NCI-H187 (cell line): ENCODE measurements at regions not wholly inside any gene's neighbourhood (a gene's known extent, or its start where the extent isn't known, plus 50 kb on each side); places are given as distances from the start of the nearest gene placed in this dataset.
"Not testable (repeated sequence)": the region's sequence is repeated elsewhere in the genome, so short reads cannot be mapped to it uniquely, and the experiment has no call there.

Source experiments
- DNase-seq, 2 experiments: peaks; one replicate each; lab custom pipeline; 2025; lab: John Stamatoyannopoulos, UW

DNA sequence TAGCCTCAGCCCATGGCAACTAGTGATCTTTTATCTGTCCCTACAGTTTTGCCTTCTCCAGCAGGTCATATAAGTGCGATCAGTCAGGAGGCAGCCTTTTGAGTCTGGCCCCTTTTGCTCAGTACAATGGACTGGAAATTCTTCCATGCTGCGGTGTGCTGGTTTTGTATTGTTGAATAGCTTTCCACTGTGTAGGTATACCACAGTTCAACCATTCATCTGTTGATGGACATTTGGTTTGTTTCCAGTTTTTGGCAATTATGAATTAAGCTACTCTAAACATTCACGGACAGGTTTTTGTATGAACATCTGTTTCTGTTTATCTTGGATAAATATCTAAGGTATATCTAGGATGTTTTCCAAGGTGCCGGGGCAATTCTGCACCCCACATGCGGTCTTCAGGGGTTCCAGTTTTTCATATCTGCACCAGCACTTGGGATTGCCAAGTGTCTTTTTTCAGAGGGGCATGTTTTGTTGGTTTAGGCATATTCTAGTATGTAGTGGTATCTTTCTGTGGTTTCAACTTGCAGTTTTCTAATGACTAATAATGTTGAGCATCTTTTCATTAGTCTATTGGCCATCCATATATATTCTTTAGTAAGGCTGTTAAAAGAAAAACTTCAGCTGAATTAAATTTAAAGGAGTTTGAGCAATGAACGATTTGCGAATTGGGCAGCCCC lies 141.0 kb downstream of the TFAP2C start:
- no peak for DNase-seq

DNA sequence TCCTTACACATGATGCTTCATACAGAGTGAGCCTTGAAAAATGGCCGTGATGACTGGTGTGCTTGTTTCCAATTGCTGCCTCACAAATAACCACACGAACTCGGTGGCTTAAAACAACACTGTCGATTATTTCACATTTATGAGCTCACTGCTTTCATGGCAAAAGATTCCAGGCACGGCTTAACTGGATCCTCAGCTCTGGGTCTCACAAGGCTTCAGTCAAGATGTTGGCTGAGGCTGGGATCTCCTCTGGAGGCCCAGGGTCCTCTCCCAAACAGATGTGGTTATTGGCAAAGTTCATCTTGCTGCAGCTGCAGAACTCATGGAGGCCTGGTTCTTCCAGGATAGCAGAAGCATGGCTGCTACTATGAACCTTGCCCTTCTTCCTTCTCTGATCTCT lies 144.6 kb downstream of the TFAP2C start:
- DNase-seq, result no peak

DNA sequence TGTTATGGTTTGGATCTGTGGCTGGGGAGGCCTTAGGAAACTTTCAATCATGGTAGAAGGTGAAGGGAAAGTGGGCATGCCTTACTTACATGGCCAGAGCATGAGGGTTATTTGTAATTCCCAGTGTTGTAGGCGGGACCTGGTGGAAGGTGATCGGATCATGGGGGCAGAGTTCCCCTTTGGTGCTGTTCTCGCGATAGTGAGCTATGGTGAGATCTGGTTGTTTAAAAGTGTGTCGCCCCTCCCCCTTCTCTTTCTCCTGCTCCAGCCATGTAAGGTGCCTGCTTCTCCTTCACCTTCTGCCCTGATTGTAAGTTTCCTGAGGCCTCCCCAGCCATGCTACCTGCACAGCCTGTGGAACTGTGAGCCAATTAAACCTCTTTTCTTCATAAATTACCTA lies 145.8 kb downstream of the TFAP2C start:
- no peak for DNase-seq

DNA sequence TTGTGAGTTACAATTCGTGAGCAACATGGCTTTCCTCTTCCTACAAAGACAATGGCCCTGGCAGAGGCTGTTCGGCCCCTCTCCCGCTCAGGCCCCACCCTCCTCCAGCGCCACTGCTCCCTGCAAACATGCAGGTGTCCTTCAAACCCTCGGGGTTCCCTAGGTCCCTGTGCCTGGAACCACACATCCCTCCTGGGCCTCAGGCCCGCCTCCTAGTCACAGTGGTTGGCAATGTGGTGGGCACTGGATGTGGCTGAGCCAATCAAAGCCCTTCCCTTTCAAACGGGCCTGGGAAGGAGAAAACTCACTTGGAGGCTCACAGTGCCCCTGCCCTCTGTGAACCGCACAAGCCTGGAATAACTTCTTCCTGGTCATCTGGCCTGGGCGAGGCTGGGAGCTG lies 147.2 kb downstream of the TFAP2C start:
- no peak for DNase-seq

DNA sequence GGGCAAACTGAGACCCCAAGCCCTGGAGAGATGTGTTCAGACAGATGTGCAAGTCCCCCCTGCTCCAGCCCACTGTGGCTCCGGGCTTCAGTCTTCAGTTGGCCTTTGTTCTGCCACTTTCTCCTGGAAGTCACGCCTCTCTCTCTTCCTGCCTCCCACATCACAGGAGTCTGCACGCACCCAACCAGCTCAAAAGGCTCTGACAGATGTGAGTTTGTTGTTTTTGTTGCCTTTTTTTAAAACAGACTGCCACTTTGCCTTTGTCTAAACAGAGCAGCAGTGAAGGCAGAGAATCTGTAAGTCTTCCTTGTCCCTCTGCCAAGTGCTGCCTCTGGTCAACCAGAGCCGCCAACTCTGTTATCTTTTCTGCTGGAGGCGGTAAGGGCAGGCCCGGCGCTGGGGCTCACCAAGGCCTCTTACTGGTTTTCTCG lies 149.7 kb downstream of the TFAP2C start:
- DNase-seq, result no peak

DNA sequence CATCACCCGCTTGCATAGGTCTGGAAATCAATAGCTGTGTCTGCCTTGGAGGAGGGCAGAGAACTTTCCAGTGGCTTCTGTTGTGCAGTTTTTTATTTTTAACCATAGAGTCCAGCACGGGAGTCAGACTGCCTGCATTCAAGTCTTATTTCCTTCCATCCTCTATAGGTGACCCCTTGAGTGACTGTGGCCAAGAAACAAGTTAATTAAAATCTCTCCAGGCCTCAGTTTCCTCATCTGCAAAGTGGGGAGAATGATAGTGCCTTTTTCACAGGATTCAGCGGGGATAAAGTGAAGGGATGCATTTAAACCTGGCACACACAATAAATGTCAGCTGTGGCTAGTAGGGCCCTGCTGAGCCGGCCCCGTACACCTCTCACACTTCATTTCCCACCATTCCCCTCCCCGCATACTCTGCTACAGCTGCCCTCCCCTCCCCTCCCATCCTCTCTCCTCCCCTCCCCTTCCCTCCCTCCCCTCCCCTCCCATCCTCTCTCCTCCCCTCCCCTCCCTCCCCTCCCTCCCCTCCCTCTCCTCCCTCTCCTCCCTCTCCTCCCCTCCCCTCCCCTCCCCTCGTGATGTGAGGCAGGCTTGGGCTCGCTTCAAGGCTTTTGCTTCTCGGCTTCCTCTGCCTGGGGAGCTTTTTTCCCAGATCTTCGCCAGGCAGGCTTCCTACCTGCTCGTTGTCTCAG lies 150.5 kb downstream of the TFAP2C start:
- DNase-seq, result no peak

DNA sequence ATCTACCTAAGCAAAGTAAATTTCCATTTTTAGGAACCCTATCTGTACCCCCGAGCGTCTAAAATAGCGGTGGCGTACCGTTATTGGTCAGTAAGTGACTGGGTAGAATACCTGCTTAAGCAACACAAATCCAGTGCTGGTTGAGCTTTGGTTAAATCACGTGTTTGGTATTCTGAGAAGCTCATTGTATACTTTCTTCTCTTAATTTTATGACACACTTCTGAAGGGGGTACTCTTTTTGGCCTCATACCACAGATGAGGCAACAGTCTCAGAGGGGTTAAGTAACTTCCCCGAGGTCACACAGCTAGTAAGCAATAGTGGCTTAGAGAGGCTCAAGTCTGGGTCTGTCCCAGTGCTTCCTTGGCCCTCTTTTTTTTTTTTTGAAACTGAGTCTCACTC lies 151.2 kb downstream of the TFAP2C start:
- DNase-seq, result no peak

DNA sequence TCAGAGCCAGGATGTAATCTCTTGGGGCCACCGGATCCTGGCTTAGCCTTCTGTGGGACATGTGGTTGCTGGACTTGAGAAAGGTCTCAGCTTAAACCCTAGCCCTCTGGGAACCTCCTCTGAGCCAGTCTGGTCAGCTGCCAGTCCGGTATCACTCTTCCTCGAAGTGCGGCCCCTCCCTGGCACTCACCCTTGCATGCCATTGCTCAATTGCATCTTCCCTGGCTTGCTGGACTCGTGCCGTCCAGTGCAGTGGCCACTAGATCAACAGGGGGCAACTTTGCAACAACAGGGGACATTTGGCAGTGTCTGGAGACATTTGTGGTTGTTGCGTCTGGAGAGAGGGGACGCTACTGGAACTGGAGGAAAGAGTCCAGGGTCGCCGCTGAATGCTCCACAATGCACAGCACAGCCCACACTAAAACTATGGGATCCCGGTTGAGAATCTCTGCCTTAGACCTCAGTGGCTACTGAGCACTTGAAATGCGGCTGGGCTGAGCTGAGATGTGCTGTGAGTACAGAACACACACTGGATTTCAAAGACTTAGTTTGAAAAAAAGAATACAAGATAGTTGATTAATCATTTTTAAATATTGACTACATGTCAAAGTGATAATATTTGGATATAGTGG lies 152.1 kb downstream of the TFAP2C start:
- DNase-seq, result no peak

DNA sequence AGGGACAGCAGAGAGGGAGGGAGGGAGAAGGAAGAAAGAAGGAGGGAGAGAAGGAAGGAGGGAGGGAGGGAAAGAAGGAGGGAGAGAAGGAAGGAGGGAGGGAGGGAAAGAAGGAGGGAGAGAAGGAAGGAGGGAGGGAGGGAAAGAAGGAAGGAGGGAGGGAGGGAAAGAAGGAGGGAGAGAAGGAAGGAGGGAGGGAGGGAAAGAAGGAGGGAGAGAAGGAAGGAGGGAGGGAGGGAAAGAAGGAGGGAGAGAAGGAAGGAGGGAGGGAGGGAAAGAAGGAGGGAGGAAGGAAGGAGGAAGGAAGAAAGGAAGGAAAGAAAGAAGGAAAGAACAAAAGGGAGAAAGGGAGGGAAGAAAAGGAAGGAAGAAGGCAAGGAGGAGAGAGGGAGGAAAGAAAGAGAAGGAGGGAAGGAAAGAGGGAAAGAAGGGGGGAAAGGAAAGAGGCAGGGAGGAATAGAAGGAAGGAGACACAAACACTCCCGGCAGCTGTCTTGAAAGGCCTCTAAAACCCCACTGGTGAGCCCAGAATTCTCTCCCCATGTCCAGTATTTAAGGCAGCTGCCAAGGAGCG lies 153.0 kb downstream of the TFAP2C start:
- not testable (repeated sequence) for DNase-seq

DNA sequence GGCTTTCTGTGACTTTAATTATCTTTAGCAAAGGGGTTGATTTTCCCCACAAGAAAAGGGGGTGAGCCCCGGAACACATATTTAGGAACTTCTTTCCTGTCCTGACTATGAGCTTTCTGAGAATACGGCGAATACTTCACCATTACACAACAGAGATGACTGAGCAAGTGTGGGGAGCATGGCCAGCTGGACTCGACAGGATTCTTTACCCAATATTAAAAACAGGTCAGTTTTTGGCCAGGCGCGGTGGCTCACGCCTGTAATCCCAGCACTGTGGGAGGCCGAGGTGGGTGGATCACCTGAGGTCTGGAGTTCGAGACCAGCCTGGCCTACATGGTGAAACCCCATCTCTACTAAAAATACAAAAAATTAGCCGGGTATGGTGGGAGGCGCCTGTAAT lies 153.7 kb downstream of the TFAP2C start:
- not testable (repeated sequence) for DNase-seq

DNA sequence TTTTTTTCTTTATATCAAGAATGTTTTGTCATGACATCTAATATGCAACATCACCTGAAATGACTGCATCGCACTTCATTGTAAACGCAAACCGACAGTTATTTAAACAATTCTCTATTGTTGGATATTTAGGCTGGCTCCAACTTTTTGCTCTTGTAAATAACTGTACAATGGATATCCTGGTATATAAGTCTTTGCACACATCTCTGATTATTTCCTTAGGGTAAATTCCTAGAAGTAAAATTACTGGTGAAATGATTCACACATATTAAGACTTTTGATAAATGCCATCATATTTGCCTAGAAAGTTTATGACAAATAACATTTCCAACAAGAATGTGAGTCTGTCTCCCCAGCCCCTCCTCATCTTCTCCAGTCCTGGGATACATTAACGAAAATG lies 154.7 kb downstream of the TFAP2C start:
- DNase-seq, result no peak

DNA sequence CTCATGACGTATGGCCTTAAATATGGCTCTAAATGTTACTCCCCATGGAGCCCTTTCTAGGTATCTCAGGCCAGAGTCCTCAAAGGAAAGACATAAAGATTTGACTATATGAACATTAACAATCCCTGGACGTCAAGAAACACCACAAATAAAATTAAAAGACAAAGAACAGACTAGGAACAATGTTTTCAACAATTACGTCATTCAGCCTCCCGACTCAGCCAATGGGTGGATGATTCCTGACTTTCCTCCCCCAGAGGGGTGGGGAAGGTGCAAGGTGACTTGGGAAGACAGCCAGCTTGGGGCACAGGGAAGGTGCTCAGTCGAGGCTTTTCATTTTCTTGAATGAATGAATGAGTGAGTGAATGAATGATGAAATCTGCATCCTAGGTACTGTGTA lies 157.4 kb downstream of the TFAP2C start:
- no peak for DNase-seq

DNA sequence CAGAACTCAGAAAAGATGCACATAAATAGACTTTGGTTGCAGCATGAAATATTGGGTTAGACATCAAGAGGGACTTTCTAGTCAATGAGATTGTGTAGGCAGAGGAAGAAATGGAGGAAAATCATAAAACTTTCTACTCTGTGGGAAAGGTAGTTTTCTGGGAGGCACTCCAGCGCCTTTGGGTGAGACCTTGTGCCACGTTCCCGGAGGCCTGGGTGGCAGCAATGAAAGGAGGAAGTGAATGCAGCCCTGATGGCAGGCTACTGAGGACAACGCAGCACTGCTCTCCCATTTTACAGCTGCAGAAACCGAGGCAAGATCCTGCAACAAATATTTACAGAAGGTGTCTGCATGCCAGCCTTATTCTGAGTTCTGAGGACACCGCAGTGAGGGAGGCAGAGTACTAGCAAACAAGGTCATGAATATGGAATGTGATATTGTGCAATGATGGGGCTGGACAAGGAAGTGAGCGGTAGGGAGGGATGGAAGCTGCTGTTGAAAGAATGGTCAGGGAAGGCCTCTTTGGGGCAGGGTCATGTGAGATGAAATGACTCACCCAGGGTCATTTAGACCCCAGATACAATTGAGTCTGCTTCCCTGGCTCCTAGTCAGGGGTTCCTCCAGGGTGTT lies 159.1 kb downstream of the TFAP2C start:
- DNase-seq, result no peak

DNA sequence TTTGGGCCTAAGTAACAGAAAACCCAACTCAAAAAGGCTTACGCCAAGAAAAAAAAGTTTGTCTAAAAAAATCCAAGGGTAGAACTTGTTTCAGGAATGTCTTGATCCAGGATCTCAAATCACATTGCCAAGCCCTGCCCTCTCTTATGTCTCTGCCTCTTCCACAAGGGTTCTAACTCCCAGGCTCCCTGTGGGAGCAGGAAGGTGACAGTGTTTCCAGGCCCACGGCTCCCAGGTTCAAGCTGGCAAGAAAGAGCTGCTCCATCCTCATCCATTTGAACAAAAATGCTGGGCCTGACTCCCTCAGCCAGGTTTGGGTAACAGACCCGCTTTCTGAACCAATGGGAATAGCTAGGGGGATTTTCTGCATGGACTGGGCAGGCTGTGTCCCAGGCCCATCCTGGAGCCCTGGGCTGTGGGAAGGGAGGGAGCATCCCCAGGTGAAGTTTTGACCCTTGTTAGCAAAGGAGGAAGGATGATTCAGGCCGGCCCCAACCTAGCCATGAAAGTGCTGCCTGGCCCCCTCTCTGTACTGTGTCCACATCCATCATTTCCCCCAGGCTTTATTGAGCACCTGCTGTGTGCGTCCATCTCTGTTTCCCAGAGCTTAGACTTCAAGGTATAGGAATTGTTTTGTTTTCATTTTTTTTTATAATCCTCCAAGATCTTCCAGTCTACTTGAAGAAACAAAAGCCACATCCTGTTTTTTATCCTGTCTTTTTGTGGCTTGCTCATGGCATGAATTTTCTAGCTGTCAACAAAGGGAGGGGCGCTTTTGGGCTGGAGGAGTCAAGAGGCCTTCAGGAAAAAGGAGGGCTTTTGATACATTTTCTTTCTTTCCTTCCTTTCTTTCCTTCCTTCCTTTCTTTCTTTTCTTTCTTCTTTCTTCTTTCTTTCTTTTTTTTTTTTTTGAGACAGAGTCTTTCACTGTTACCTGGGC lies 159.8 kb downstream of the TFAP2C start:
- no peak for DNase-seq

DNA sequence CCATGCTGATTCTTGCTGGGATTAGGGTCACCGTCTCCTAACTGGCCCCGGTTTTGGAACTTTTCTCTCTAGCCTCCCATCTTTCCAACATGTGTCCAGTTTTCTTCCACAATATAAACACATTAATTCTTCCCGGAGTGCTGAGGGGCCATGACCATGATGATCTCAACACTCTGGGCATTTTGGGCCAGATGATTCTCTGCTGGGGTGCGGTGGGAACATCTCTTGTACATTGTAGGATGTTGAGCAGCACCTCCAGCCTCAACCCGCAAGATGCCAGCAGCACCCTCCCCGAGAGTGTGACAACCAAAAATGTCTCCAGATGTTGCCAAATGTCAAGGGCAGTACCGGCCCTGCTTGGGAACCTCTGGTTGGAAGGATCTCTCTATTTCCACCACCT lies 164.8 kb downstream of the TFAP2C start:
- no peak for DNase-seq

DNA sequence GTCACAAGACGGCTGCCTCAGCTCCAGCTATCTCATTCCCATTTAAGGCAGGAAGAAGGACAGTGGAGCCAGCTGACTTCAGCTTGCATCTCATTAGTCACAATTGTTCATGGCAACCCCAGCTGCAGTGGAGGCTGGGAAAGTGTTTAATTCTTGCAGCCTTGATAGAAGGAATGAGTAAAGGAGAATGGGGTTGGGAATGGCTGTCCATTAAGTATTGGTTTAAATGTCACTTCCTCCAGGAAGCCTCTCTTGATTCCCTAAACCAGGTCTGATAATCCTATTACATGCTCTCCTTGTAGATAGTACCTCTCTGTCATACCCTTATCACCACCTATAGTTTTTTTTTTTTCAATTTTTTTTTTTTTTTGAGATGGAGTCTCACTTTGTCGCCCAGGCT lies 166.4 kb downstream of the TFAP2C start:
- DNase-seq, result no peak

DNA sequence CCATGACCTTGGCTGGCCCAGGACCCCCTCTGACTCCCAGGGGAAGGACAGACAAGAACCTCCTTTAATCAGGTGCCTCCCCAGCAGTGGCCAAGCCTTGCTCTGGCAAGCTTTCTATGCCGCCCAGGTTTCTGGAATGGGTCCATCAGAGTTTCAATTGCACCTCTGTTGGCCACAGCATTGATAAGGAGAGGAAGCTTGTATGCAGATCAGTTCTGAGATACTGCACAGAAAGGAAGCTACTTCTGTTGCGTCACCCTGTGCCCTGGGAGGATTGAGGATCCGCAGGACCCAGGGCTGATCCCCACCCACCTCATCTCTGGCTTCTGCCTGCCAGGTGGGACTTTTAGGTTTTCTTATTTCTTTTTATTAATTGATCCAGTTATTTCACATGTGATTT lies 167.2 kb downstream of the TFAP2C start:
- no peak for DNase-seq

DNA sequence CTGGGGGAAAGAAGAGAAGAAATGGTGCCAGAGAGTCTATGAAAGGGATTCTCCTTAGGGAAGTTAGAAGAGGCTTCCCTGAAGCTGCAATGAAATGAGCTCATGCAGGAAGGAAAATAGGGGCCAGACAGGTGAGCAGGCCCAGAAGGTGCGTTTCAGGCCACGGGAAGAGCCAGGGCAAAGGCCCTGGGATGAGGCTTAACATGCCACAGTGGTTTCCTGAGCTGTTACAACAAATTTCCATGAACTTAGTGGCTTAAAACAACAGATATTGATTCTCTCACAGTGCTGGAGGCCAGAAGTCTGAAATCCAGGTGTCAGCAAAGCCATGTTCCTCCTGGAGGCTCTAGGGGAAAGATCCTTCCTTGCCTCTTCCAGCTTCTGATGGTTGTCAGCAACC lies 167.9 kb downstream of the TFAP2C start:
- no peak for DNase-seq

DNA sequence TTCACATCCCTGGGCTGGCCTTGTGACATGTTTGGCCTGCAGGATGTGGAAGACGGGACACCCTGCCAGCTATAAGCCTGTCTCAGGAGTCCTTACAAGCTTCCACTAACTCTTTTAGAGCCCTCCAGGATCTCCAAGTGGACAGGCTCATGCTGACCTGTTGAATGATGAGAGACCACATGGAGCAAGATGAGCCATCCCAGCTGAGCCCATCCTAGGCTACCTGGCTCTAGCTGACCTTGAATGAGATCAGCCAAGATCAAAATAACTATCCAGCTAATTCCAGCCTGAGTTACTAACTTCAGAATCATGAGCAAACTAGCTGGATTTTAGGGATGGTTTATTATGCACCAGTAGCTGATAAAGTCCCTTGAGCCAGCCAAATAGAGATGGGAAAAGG lies 169.5 kb downstream of the TFAP2C start:
- DNase-seq, result no peak

DNA sequence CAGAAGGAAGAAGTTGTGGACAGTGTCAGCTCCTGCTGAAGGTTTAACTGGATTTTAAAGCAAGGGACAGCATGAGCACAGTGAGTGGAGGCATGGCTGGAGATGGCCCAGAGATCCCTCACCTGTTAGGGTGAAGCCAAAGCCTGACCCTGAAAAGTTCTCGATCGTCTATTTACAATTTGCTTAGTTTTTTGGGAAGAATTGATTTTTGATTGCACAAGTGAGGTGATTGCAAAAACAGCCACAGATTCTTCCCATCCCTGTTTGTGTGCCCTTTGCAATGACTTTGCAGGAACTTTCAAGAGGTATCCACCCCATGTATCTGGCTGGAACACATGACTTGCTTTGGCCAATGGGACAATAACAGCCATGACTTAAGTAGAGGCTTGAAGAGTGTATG lies 170.1 kb downstream of the TFAP2C start:
- DNase-seq, result no peak

DNA sequence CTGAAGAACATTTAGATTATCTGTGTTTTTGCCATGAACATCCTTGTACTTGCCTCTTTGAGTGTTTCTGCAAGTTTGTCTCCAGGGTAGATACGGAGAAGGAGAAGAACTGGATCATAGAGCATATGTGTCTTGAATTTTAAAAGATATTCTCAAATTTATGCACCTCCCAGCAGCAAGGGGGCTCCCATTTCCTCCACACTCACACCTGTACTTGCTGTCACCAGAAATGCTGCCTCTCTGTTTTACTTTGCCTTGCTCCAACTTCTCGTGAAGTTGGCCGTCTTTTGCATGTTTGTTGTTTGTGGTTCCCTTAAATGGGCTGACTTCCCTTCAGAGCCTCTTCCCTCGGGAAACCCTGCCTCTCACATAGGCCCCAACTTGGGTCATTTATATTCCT lies 171.0 kb downstream of the TFAP2C start:
- no peak for DNase-seq
